Effector memory CD4-positive, alpha-beta T cell (primary cell): ENCODE measurements at regions not wholly inside any gene's neighbourhood (a gene's known extent, or its start where the extent isn't known, plus 50 kb on each side); places are given as distances from the start of the nearest gene placed in this dataset.

Experiments
- DNase-seq, 3 donors: peaks; one replicate each; pipeline ENCODE4 v3.0.0-alpha.2; 2020
- H3K27ac ChIP-seq: 2 replicates; pipeline ENCODE4 v1.7.0; 2013; ENCODE audit warnings: mild to moderate bottlenecking, low read length, moderate library complexity; ENCODE audit not compliant: insufficient read depth, poor library complexity, severe bottlenecking
- H3K27me3 ChIP-seq: replicated peaks from 2 replicates; pipeline ENCODE4 v1.7.0; 2013; ENCODE audit warnings: mild to moderate bottlenecking, low read length; ENCODE audit not compliant: insufficient read depth, control insufficient read depth, poor library complexity, severe bottlenecking
- H3K36me3 ChIP-seq: 2 replicates; pipeline ENCODE4 v1.7.0; 2013; ENCODE audit warnings: mild to moderate bottlenecking, low read length, moderate library complexity; ENCODE audit not compliant: control insufficient read depth, insufficient read depth
- H3K4me1 ChIP-seq: 2 replicates; pipeline ENCODE4 v1.7.0; 2013; ENCODE audit warnings: low read length, mild to moderate bottlenecking; ENCODE audit not compliant: control insufficient read depth, insufficient read depth, poor library complexity, severe bottlenecking
- H3K4me3 ChIP-seq: 2 replicates; pipeline ENCODE4 v1.7.0; 2013; ENCODE audit warnings: low read length, low read depth, mild to moderate bottlenecking; ENCODE audit not compliant: insufficient read depth, poor library complexity, severe bottlenecking
- H3K9me3 ChIP-seq: 2 replicates; pipeline ENCODE4 v1.7.0; 2013; ENCODE audit warnings: mild to moderate bottlenecking, low read length, moderate library complexity; ENCODE audit not compliant: control insufficient read depth

GRCh38 chr20:5369629-5370028, 52.9 kb upstream of the PROKR2 start:
- no peak for DNase-seq
- no peaks in the 10 kb centered on the region for H3K36me3 ChIP-seq
- H3K4me1 ChIP-seq: no peaks in the 10 kb centered on the region
- no peaks in the 10 kb centered on the region for H3K27me3 ChIP-seq
- H3K27ac ChIP-seq: no peak overlapping the region
- no peaks in the 10 kb centered on the region for H3K9me3 ChIP-seq
- no peak overlapping the region for H3K4me3 ChIP-seq
